Peyer's patch (tissue), 4 donors: ENCODE measurements at regions not wholly inside any gene's neighbourhood (a gene's known extent, or its start where the extent isn't known, plus 50 kb on each side); places are given as distances from the start of the nearest gene placed in this dataset.

ENCODE experiments used
- POLR2A ChIP-seq, 2 donors: fragments of 450-650 bp; IDR thresholded peaks; one replicate each; pipeline ENCODE4 v1.5.1; 2017; ENCODE audit warnings: antibody characterized with exemption in 2 of 2, mild to moderate bottlenecking in 2 of 2, moderate library complexity in 2 of 2
- TF ChIP-seq, protein P1 (sequence below), 6 experiments: fragments of 450-650 bp in 4 of 6; fragments of 200-600 bp in 2 of 6; sonication (generic) in 1 of 6; IDR thresholded peaks; one replicate each; pipeline ENCODE4 v1.5.1; 2017 to 2019; ENCODE audit warnings: antibody characterized with exemption in 6 of 6, mild to moderate bottlenecking in 3 of 6, moderate library complexity in 1 of 6

DNA sequence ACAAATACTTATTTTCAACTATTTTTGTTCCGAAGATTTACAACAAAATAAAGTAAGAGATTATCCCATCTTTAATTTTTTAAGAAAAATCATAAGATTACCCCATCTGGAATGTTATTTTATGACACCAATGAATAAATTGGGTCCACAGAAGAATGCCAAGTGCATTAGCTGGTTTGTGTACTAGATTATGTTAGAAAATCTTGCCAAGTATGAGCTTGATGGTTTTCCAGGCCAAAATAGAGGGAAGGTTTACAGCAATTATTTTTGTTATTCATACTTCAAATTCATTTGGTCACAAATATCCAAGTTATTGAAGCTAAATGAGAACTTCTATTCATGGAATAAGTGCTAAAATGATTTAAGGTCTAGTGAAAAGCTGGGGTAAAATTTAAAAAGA, 109.4 kb upstream of the DMRTA1 start:
- TF ChIP-seq, protein P1, sequence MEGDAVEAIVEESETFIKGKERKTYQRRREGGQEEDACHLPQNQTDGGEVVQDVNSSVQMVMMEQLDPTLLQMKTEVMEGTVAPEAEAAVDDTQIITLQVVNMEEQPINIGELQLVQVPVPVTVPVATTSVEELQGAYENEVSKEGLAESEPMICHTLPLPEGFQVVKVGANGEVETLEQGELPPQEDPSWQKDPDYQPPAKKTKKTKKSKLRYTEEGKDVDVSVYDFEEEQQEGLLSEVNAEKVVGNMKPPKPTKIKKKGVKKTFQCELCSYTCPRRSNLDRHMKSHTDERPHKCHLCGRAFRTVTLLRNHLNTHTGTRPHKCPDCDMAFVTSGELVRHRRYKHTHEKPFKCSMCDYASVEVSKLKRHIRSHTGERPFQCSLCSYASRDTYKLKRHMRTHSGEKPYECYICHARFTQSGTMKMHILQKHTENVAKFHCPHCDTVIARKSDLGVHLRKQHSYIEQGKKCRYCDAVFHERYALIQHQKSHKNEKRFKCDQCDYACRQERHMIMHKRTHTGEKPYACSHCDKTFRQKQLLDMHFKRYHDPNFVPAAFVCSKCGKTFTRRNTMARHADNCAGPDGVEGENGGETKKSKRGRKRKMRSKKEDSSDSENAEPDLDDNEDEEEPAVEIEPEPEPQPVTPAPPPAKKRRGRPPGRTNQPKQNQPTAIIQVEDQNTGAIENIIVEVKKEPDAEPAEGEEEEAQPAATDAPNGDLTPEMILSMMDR (IDR thresholded peaks at IDR 0.05): no peak
- TF ChIP-seq POLR2A (IDR thresholded peaks at IDR 0.05): no peak
